WTC11 (cell line): ENCODE measurements at regions not wholly inside any gene's neighbourhood (a gene's known extent, or its start where the extent isn't known, plus 50 kb on each side); places are given as distances from the start of the nearest gene placed in this dataset.

Experiments used
- ATF1 ChIP-seq: sonication (generic); formaldehyde crosslinking; IDR thresholded peaks from 2 replicates; pipeline ENCODE4 v1.8.1; 2023; ENCODE audit warnings: mild to moderate bottlenecking, moderate library complexity, missing genetic modification reagents
- ESRRA ChIP-seq: sonication (generic); formaldehyde crosslinking; IDR thresholded peaks from 2 replicates; pipeline ENCODE4 v1.8.1; 2022; ENCODE audit warnings: mild to moderate bottlenecking, missing genetic modification reagents, borderline replicate concordance
- ETV6 ChIP-seq: sonication (generic); formaldehyde crosslinking; IDR thresholded peaks from 2 replicates; pipeline ENCODE4 v1.8.1; 2022; ENCODE audit warnings: mild to moderate bottlenecking, missing genetic modification reagents
- GTF2I ChIP-seq: fragments of 250-450 bp; sonication (Bioruptor Pico); conservative IDR thresholded peaks from 2 replicates; pipeline ENCODE4 v1.4.0; 2021; ENCODE audit warnings: mild to moderate bottlenecking
- SP1 ChIP-seq: sonication (generic); formaldehyde crosslinking; conservative IDR thresholded peaks from 2 replicates; pipeline ENCODE4 v1.8.1; 2022; ENCODE audit warnings: missing genetic modification reagents
- TCF7 ChIP-seq: sonication (generic); formaldehyde crosslinking; IDR thresholded peaks from 2 replicates; pipeline ENCODE4 v1.8.0; 2022; ENCODE audit warnings: mild to moderate bottlenecking, low read depth, missing genetic modification reagents, moderate library complexity
- TF ChIP-seq, protein P1 (sequence below): fragments of 200-600 bp; IDR thresholded peaks from 2 replicates; pipeline ENCODE4 v1.8.0; 2022; ENCODE audit warnings: antibody characterized with exemption
- TF ChIP-seq, protein P2 (sequence below): sonication (generic); formaldehyde crosslinking; IDR thresholded peaks from 2 replicates; pipeline ENCODE4 v1.8.0; 2022; ENCODE audit warnings: mild to moderate bottlenecking, missing genetic modification reagents
- TF ChIP-seq, protein P3 (sequence below): sonication (generic); formaldehyde crosslinking; IDR thresholded peaks from 2 replicates; pipeline ENCODE4 v1.8.1; 2022; ENCODE audit warnings: low read depth, missing genetic modification reagents, borderline replicate concordance
- TF ChIP-seq, protein P4 (sequence below): sonication (generic); formaldehyde crosslinking; IDR thresholded peaks from 2 replicates; pipeline ENCODE4 v1.8.0; 2022; ENCODE audit warnings: mild to moderate bottlenecking, missing genetic modification reagents
- TF ChIP-seq, protein P5 (sequence below): sonication (generic); formaldehyde crosslinking; IDR thresholded peaks from 2 replicates; pipeline ENCODE4 v1.8.1; 2023; ENCODE audit warnings: mild to moderate bottlenecking, missing genetic modification reagents

DNA sequence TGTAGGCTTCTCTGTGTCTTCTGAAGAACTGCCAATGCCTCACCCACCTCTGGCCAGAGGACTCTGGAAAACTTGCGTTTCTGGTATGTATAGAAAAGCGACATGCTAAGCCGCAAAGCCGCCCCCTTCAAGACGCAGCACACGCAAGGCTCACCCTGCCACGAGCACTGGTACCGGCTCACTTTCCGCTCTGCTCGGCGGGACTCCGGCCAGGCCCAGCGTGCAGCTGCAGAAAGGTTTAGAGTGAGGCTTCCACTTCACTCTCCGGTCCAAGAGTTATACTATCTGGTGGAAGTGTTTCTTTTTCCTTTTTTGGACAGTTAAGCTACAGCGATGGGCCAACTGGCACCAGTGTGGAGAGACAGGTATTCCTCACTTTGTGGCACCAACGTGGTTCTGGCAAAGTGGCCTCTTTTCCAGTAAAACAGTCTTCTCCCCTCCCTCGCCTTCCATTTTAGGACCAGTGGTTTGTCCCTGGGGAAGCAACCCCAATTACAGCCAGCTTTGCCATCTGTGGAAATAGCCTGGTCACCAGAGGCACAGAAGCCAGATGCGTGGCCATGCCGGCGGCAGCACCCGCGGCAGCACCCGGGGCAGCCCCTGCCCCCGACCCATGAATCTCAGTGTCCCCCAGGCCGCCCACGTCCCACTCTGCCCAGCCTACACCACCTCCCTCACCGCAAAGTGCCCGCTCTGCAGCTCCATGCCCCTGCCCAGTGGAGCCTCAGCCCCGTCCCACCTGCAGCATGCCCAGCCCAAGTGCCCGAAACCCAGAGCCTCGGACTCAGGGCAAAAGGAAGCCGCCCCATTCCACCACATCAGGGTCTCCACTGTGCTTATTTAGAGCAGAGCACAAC lies 91.6 kb upstream of the CTDP1 start:
- TF ChIP-seq, protein P1, sequence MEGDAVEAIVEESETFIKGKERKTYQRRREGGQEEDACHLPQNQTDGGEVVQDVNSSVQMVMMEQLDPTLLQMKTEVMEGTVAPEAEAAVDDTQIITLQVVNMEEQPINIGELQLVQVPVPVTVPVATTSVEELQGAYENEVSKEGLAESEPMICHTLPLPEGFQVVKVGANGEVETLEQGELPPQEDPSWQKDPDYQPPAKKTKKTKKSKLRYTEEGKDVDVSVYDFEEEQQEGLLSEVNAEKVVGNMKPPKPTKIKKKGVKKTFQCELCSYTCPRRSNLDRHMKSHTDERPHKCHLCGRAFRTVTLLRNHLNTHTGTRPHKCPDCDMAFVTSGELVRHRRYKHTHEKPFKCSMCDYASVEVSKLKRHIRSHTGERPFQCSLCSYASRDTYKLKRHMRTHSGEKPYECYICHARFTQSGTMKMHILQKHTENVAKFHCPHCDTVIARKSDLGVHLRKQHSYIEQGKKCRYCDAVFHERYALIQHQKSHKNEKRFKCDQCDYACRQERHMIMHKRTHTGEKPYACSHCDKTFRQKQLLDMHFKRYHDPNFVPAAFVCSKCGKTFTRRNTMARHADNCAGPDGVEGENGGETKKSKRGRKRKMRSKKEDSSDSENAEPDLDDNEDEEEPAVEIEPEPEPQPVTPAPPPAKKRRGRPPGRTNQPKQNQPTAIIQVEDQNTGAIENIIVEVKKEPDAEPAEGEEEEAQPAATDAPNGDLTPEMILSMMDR = no peak
- TF ChIP-seq ETV6 (no peak), SP1 (no peak), TCF7 (CRISPR knock-in tag) (no peak), ATF1 (CRISPR knock-in tag) (no peak), ESRRA (CRISPR knock-in tag) (no peak), GTF2I (CRISPR knock-in tag) (no peak)
- TF ChIP-seq, protein P2, sequence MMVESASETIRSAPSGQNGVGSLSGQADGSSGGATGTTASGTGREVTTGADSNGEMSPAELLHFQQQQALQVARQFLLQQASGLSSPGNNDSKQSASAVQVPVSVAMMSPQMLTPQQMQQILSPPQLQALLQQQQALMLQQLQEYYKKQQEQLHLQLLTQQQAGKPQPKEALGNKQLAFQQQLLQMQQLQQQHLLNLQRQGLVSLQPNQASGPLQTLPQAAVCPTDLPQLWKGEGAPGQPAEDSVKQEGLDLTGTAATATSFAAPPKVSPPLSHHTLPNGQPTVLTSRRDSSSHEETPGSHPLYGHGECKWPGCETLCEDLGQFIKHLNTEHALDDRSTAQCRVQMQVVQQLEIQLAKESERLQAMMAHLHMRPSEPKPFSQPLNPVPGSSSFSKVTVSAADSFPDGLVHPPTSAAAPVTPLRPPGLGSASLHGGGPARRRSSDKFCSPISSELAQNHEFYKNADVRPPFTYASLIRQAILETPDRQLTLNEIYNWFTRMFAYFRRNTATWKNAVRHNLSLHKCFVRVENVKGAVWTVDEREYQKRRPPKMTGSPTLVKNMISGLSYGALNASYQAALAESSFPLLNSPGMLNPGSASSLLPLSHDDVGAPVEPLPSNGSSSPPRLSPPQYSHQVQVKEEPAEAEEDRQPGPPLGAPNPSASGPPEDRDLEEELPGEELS (CRISPR knock-in tag) = no peak
- TF ChIP-seq, protein P3, sequence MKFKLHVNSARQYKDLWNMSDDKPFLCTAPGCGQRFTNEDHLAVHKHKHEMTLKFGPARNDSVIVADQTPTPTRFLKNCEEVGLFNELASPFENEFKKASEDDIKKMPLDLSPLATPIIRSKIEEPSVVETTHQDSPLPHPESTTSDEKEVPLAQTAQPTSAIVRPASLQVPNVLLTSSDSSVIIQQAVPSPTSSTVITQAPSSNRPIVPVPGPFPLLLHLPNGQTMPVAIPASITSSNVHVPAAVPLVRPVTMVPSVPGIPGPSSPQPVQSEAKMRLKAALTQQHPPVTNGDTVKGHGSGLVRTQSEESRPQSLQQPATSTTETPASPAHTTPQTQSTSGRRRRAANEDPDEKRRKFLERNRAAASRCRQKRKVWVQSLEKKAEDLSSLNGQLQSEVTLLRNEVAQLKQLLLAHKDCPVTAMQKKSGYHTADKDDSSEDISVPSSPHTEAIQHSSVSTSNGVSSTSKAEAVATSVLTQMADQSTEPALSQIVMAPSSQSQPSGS (CRISPR knock-in tag) = no peak
- TF ChIP-seq, protein P4, sequence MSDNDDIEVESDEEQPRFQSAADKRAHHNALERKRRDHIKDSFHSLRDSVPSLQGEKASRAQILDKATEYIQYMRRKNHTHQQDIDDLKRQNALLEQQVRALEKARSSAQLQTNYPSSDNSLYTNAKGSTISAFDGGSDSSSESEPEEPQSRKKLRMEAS = no peak
- TF ChIP-seq, protein P5, sequence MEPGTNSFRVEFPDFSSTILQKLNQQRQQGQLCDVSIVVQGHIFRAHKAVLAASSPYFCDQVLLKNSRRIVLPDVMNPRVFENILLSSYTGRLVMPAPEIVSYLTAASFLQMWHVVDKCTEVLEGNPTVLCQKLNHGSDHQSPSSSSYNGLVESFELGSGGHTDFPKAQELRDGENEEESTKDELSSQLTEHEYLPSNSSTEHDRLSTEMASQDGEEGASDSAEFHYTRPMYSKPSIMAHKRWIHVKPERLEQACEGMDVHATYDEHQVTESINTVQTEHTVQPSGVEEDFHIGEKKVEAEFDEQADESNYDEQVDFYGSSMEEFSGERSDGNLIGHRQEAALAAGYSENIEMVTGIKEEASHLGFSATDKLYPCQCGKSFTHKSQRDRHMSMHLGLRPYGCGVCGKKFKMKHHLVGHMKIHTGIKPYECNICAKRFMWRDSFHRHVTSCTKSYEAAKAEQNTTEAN = no peak
